ENCODE measurements at regions not wholly inside any gene's neighbourhood (a gene's known extent, or its start where the extent isn't known, plus 50 kb on each side); places are given as distances from the start of the nearest gene placed in this dataset.

GRCh38 chr18:41602034-41602433 is 353.0 kb upstream of the PIK3C3 start:
- DNase-seq, result no peak
- Histone ChIP-seq H3K36me3 (ENCODE audit: control insufficient read depth, insufficient read depth, low read length) (no peaks in the 10 kb centered on the region), H3K9ac (ENCODE audit: extremely low read depth, low read length, poor library complexity, severe bottlenecking) (no peak overlapping the region), H3K27me3 (ENCODE audit: control insufficient read depth, insufficient read depth, low read length, poor library complexity, severe bottlenecking) (peaks cover 14% of the 10 kb centered on the region), H3K27ac (ENCODE audit: low read depth, low read length) (no peak overlapping the region), H3K4me3 (ENCODE audit: low read length) (no peak overlapping the region), H3K4me1 (ENCODE audit: control insufficient read depth, insufficient read depth, low read length) (no peaks in the 10 kb centered on the region), H3K9me3 (ENCODE audit: control insufficient read depth, low read length) (no peaks in the 10 kb centered on the region)
- no peak overlapping the region for H3K4me3 Mint-ChIP-seq
- 60 to 85% methylated on average over 1 to 4 of the region's 4 CpGs for WGBS, 2 experiments (ENCODE audit: insufficient coverage in 1 of 2, insufficient read length in 1 of 2)
- no peak overlapping the region for H3K27ac Mint-ChIP-seq
- no peaks in the 10 kb centered on the region for H3K9me3 Mint-ChIP-seq
- TF ChIP-seq, protein P1, sequence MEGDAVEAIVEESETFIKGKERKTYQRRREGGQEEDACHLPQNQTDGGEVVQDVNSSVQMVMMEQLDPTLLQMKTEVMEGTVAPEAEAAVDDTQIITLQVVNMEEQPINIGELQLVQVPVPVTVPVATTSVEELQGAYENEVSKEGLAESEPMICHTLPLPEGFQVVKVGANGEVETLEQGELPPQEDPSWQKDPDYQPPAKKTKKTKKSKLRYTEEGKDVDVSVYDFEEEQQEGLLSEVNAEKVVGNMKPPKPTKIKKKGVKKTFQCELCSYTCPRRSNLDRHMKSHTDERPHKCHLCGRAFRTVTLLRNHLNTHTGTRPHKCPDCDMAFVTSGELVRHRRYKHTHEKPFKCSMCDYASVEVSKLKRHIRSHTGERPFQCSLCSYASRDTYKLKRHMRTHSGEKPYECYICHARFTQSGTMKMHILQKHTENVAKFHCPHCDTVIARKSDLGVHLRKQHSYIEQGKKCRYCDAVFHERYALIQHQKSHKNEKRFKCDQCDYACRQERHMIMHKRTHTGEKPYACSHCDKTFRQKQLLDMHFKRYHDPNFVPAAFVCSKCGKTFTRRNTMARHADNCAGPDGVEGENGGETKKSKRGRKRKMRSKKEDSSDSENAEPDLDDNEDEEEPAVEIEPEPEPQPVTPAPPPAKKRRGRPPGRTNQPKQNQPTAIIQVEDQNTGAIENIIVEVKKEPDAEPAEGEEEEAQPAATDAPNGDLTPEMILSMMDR (conservative IDR thresholded peaks at IDR 0.05), result no peak
- peaks cover 25% of the 10 kb centered on the region for H3K4me1 Mint-ChIP-seq
- no peaks in the 10 kb centered on the region for H3K27me3 Mint-ChIP-seq (ENCODE audit: insufficient read depth)
- H3K36me3 Mint-ChIP-seq (ENCODE audit: low read depth), result peaks cover 5% of the 10 kb centered on the region

GRCh38 chr18:41600693-41601391 is 354.2 kb upstream of the PIK3C3 start:
- H3K27me3 ChIP-seq (ENCODE audit: control insufficient read depth, insufficient read depth, low read length, poor library complexity, severe bottlenecking), result peaks cover 14% of the 10 kb centered on the region
- 95% methylated on average over 3 of the region's 3 CpGs for WGBS, 2 experiments (ENCODE audit: insufficient coverage in 1 of 2, insufficient read length in 1 of 2)
- H3K27ac ChIP-seq (ENCODE audit: low read depth, low read length), result no peak overlapping the region
- H3K4me1 ChIP-seq (ENCODE audit: control insufficient read depth, insufficient read depth, low read length), result peaks cover 4% of the 10 kb centered on the region
- no peaks in the 10 kb centered on the region for H3K9me3 Mint-ChIP-seq
- H3K36me3 ChIP-seq (ENCODE audit: control insufficient read depth, insufficient read depth, low read length), result no peaks in the 10 kb centered on the region
- H3K4me1 Mint-ChIP-seq, result peaks cover 30% of the 10 kb centered on the region
- no peak overlapping the region for H3K27ac Mint-ChIP-seq
- no peak overlapping the region for H3K9ac ChIP-seq (ENCODE audit: extremely low read depth, low read length, poor library complexity, severe bottlenecking)
- H3K4me3 ChIP-seq (ENCODE audit: low read length), result no peak overlapping the region
- no peak for DNase-seq
- no peaks in the 10 kb centered on the region for H3K9me3 ChIP-seq (ENCODE audit: control insufficient read depth, low read length)
- peaks cover 2% of the 10 kb centered on the region for H3K36me3 Mint-ChIP-seq (ENCODE audit: low read depth)
- TF ChIP-seq, protein P1 (conservative IDR thresholded peaks at IDR 0.05), result no peak
- H3K27me3 Mint-ChIP-seq (ENCODE audit: insufficient read depth), result no peaks in the 10 kb centered on the region
- no peak overlapping the region for H3K4me3 Mint-ChIP-seq

- no peak for DNase-seq
- Histone ChIP-seq H3K27ac (ENCODE audit: low read depth, low read length) (no peak overlapping the region), H3K4me1 (ENCODE audit: control insufficient read depth, insufficient read depth, low read length) (peaks cover 4% of the 10 kb centered on the region), H3K27me3 (ENCODE audit: control insufficient read depth, insufficient read depth, low read length, poor library complexity, severe bottlenecking) (peaks cover 14% of the 10 kb centered on the region), H3K36me3 (ENCODE audit: control insufficient read depth, insufficient read depth, low read length) (no peaks in the 10 kb centered on the region), H3K9me3 (ENCODE audit: control insufficient read depth, low read length) (no peaks in the 10 kb centered on the region), H3K4me3 (ENCODE audit: low read length) (no peak overlapping the region), H3K9ac (ENCODE audit: extremely low read depth, low read length, poor library complexity, severe bottlenecking) (no peak overlapping the region)
- no peak overlapping the region for H3K4me3 Mint-ChIP-seq
- H3K36me3 Mint-ChIP-seq (ENCODE audit: low read depth), result peaks cover 2% of the 10 kb centered on the region
- no peaks in the 10 kb centered on the region for H3K9me3 Mint-ChIP-seq
- H3K27me3 Mint-ChIP-seq (ENCODE audit: insufficient read depth), result no peaks in the 10 kb centered on the region
- peaks cover 30% of the 10 kb centered on the region for H3K4me1 Mint-ChIP-seq
- TF ChIP-seq, protein P1 (conservative IDR thresholded peaks at IDR 0.05), result no peak
- 95 to 100% methylated on average over 2 to 3 of the region's 3 CpGs for WGBS, 2 experiments (ENCODE audit: insufficient coverage in 1 of 2, insufficient read length in 1 of 2)
- no peak overlapping the region for H3K27ac Mint-ChIP-seq
Measured at GRCh38 chr18:41599466-41599865, 355.6 kb upstream of the PIK3C3 start.

All from endodermal cell (in vitro differentiated cells).